ENCODE measurements at regions not wholly inside any gene's neighbourhood (a gene's known extent, or its start where the extent isn't known, plus 50 kb on each side); places are given as distances from the start of the nearest gene placed in this dataset.

- TF ChIP-seq ZNF624 (tag by site-specific recombination; IDR thresholded peaks at IDR 0.05) (no peak), SP7 (tag by site-specific recombination; IDR thresholded peaks at IDR 0.05) (no peak)
Measured at GRCh38 chr2:145657265-145657664, 1137.3 kb upstream of the ZEB2 start (continued).

GRCh38 chr2:145655165-145655765 is 1135.3 kb upstream of the ZEB2 start:
- H3K9me3 ChIP-seq (ENCODE audit: control insufficient read depth, insufficient read depth, low read depth, low read length), result no peaks in the 10 kb centered on the region
- TF ChIP-seq ZFHX2 (tag by site-specific recombination; conservative IDR thresholded peaks at IDR 0.05) (no peak), ZBTB17 (tag by site-specific recombination; IDR thresholded peaks at IDR 0.05) (no peak), ZNF24 (tag by site-specific recombination; IDR thresholded peaks at IDR 0.05) (no peak), MEIS1 (CRISPR knock-in tag; IDR thresholded peaks at IDR 0.05; ENCODE audit: borderline replicate concordance) (no peak), TRIM28 (IDR thresholded peaks at IDR 0.05; ENCODE audit: borderline replicate concordance, low read length) (no peak)
- no peak overlapping the region for H3K27ac ChIP-seq (ENCODE audit: extremely low read depth, low read depth, low read length)
- POLR2A ChIA-PET, result no interaction called here
- H3K4me1 ChIP-seq (ENCODE audit: control insufficient read depth, insufficient read depth, low read length), result no peaks in the 10 kb centered on the region
- no peak overlapping the region for H3K4me3 ChIP-seq (ENCODE audit: low read depth, low read length)
- no peaks in the 10 kb centered on the region for H3K36me3 ChIP-seq (ENCODE audit: control insufficient read depth in 2 of 2, insufficient read depth in 1 of 2, low read length in 2 of 2)
- CTCF ChIA-PET, result no interaction called here

GRCh38 chr2:145654746-145655145 is 1134.8 kb upstream of the ZEB2 start:
- CTCF ChIA-PET, result no interaction called here
- POLR2A ChIA-PET, result no interaction called here
- no peaks in the 10 kb centered on the region for H3K4me1 ChIP-seq (ENCODE audit: control insufficient read depth, insufficient read depth, low read length)
- no peaks in the 10 kb centered on the region for H3K9me3 ChIP-seq (ENCODE audit: control insufficient read depth, insufficient read depth, low read depth, low read length)
- TF ChIP-seq ZFP3 (tag by site-specific recombination; IDR thresholded peaks at IDR 0.05; ENCODE audit: low read depth) (no peak), MYNN (tag by site-specific recombination; IDR thresholded peaks at IDR 0.05; ENCODE audit: borderline replicate concordance) (no peak), ZNF585B (tag by site-specific recombination; IDR thresholded peaks at IDR 0.05) (no peak), RBAK (tag by site-specific recombination; IDR thresholded peaks at IDR 0.05) (no peak), ZNF23 (tag by site-specific recombination; IDR thresholded peaks at IDR 0.05; ENCODE audit: borderline replicate concordance) (no peak), PATZ1 (tag by site-specific recombination; IDR thresholded peaks at IDR 0.05) (no peak), HOXD13 (CRISPR knock-in tag; IDR thresholded peaks at IDR 0.05; ENCODE audit: borderline replicate concordance) (no peak), ZNF155 (tag by site-specific recombination; IDR thresholded peaks at IDR 0.05) (no peak), KLF9 (tag by site-specific recombination; IDR thresholded peaks at IDR 0.05; ENCODE audit: low read depth) (no peak), ZNF138 (tag by site-specific recombination; IDR thresholded peaks at IDR 0.05; ENCODE audit: borderline replicate concordance) (no peak), ZFHX2 (tag by site-specific recombination; conservative IDR thresholded peaks at IDR 0.05) (no peak), ZNF202 (tag by site-specific recombination; IDR thresholded peaks at IDR 0.05; ENCODE audit: borderline replicate concordance) (no peak)
- no peak overlapping the region for H3K27ac ChIP-seq (ENCODE audit: extremely low read depth, low read depth, low read length)
- no peak overlapping the region for H3K4me3 ChIP-seq (ENCODE audit: low read depth, low read length)
- no peaks in the 10 kb centered on the region for H3K36me3 ChIP-seq (ENCODE audit: control insufficient read depth in 2 of 2, insufficient read depth in 1 of 2, low read length in 2 of 2)

- Histone ChIP-seq H3K9me3 (ENCODE audit: control insufficient read depth, insufficient read depth, low read depth, low read length) (no peaks in the 10 kb centered on the region), H3K4me3 (ENCODE audit: low read depth, low read length) (no peak overlapping the region), H3K36me3 (ENCODE audit: control insufficient read depth in 2 of 2, insufficient read depth in 1 of 2, low read length in 2 of 2) (no peaks in the 10 kb centered on the region), H3K27ac (ENCODE audit: extremely low read depth, low read depth, low read length) (no peak overlapping the region), H3K4me1 (ENCODE audit: control insufficient read depth, insufficient read depth, low read length) (no peaks in the 10 kb centered on the region)
- TF ChIP-seq ZNF175 (tag by site-specific recombination; IDR thresholded peaks at IDR 0.05), result no peak
- no peak for TF ChIP-seq ZXDB (tag by site-specific recombination; IDR thresholded peaks at IDR 0.05)
- no peak for TF ChIP-seq ZNF239 (tag by site-specific recombination; IDR thresholded peaks at IDR 0.05)
- TF ChIP-seq PATZ1 (tag by site-specific recombination; IDR thresholded peaks at IDR 0.05), result no peak
- no peak for TF ChIP-seq SP2 (tag by site-specific recombination; IDR thresholded peaks at IDR 0.05)
- TF ChIP-seq ZNF23 (tag by site-specific recombination; IDR thresholded peaks at IDR 0.05; ENCODE audit: borderline replicate concordance), result no peak
- no peak for TF ChIP-seq ZNF623 (tag by site-specific recombination; IDR thresholded peaks at IDR 0.05)
- TF ChIP-seq ZNF701 (tag by site-specific recombination; IDR thresholded peaks at IDR 0.05), result no peak
- no peak for TF ChIP-seq ZNF114 (tag by site-specific recombination; IDR thresholded peaks at IDR 0.05)
- TF ChIP-seq ZNF585B (tag by site-specific recombination; IDR thresholded peaks at IDR 0.05), result no peak
- no peak for TF ChIP-seq YY2 (tag by site-specific recombination; IDR thresholded peaks at IDR 0.05)
- no peak for TF ChIP-seq ZNF510 (tag by site-specific recombination; IDR thresholded peaks at IDR 0.05; ENCODE audit: insufficient replicate concordance)
- POLR2A ChIA-PET, result no interaction called here
- CTCF ChIA-PET, result no interaction called here
Measured at GRCh38 chr2:145654156-145654555, 1134.2 kb upstream of the ZEB2 start.

Measured in HEK293 (cell line).